IMR-90 (cell line): ENCODE measurements at regions not wholly inside any gene's neighbourhood (a gene's known extent, or its start where the extent isn't known, plus 50 kb on each side); places are given as distances from the start of the nearest gene placed in this dataset.

Experiments
- POLR2A ChIP-seq: IDR thresholded peaks from 2 replicates; pipeline ENCODE4 v1.6.1; 2012; ENCODE audit warnings: mild to moderate bottlenecking, low read depth, low read length
- TF ChIP-seq, protein P1 (sequence below): conservative IDR thresholded peaks from 2 replicates; pipeline ENCODE4 v1.5.1; 2012; ENCODE audit warnings: mild to moderate bottlenecking, low read depth, low read length, improper control_type of control experiment

- TF ChIP-seq, protein P1, sequence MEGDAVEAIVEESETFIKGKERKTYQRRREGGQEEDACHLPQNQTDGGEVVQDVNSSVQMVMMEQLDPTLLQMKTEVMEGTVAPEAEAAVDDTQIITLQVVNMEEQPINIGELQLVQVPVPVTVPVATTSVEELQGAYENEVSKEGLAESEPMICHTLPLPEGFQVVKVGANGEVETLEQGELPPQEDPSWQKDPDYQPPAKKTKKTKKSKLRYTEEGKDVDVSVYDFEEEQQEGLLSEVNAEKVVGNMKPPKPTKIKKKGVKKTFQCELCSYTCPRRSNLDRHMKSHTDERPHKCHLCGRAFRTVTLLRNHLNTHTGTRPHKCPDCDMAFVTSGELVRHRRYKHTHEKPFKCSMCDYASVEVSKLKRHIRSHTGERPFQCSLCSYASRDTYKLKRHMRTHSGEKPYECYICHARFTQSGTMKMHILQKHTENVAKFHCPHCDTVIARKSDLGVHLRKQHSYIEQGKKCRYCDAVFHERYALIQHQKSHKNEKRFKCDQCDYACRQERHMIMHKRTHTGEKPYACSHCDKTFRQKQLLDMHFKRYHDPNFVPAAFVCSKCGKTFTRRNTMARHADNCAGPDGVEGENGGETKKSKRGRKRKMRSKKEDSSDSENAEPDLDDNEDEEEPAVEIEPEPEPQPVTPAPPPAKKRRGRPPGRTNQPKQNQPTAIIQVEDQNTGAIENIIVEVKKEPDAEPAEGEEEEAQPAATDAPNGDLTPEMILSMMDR = no peak
- TF ChIP-seq POLR2A = no peak
These were observed 202.8 kb upstream of the FN1 start for GRCh38 chr2:215638687-215639086.
